H9 (cell line): ENCODE measurements at regions not wholly inside any gene's neighbourhood (a gene's known extent, or its start where the extent isn't known, plus 50 kb on each side); places are given as distances from the start of the nearest gene placed in this dataset.

Experiments
- DNase-seq: peaks from one replicate; pipeline ENCODE4 v3.0.0-alpha.2; 2017
- H2AFZ ChIP-seq: one replicate; pipeline ENCODE4 v1.6.1; 2013; ENCODE audit warnings: mild to moderate bottlenecking, low read length, control low read depth, moderate library complexity
- H2AK5ac ChIP-seq: 2 replicates; pipeline ENCODE4 v1.6.1; 2013; ENCODE audit warnings: low read length, control low read depth, mixed read lengths; ENCODE audit not compliant: insufficient read length
- H2BK120ac ChIP-seq: one replicate; pipeline ENCODE4 v1.6.1; 2013; ENCODE audit warnings: low read depth, mild to moderate bottlenecking, low read length, control low read depth, inconsistent platforms; ENCODE audit not compliant: poor library complexity, severe bottlenecking
- H2BK12ac ChIP-seq: 2 replicates; pipeline ENCODE4 v1.6.1; 2013; ENCODE audit warnings: low read length, control low read depth, mixed read lengths, low read depth; ENCODE audit not compliant: insufficient read length
- H2BK15ac ChIP-seq: 2 replicates; pipeline ENCODE4 v1.6.1; 2013; ENCODE audit warnings: low read depth, low read length, control low read depth
- H2BK20ac ChIP-seq: one replicate; pipeline ENCODE4 v1.6.1; 2013; ENCODE audit warnings: low read depth, mild to moderate bottlenecking, low read length, control low read depth, inconsistent platforms; ENCODE audit not compliant: poor library complexity, severe bottlenecking
- H2BK5ac ChIP-seq: 2 replicates; pipeline ENCODE4 v1.6.1; 2013; ENCODE audit warnings: low read length, control low read depth, mixed read lengths; ENCODE audit not compliant: insufficient read length
- H3K14ac ChIP-seq: 2 replicates; pipeline ENCODE4 v1.6.1; 2013; ENCODE audit warnings: low read length, control low read depth; ENCODE audit not compliant: insufficient read depth
- H3K18ac ChIP-seq: 2 replicates; pipeline ENCODE4 v1.6.1; 2013; ENCODE audit warnings: low read depth, mild to moderate bottlenecking, mixed read lengths, low read length, control low read depth; ENCODE audit not compliant: insufficient read length
- H3K23ac ChIP-seq: 2 replicates; pipeline ENCODE4 v1.6.1; 2013; ENCODE audit warnings: low read length, control low read depth, mixed read lengths, low read depth; ENCODE audit not compliant: insufficient read length
- H3K23me2 ChIP-seq: 2 replicates; pipeline ENCODE4 v1.6.1; 2013; ENCODE audit warnings: low read depth, mild to moderate bottlenecking, mixed read lengths, low read length, control low read depth; ENCODE audit not compliant: insufficient read length, poor library complexity, severe bottlenecking
- H3K27ac ChIP-seq: 2 replicates; pipeline ENCODE4 v1.5.1; 2013; ENCODE audit warnings: low read length, control low read depth, mixed read lengths, low read depth; ENCODE audit not compliant: insufficient read length
- H3K27me3 ChIP-seq: 2 replicates; pipeline ENCODE4 v1.6.1; 2013; ENCODE audit warnings: low read length, control low read depth, inconsistent platforms; ENCODE audit not compliant: insufficient read depth
- H3K4ac ChIP-seq: 2 replicates; pipeline ENCODE4 v1.6.1; 2013; ENCODE audit warnings: low read depth, mild to moderate bottlenecking, control low read depth, inconsistent platforms, low read length, moderate library complexity
- H3K4me1 ChIP-seq: 2 replicates; pipeline ENCODE4 v1.6.1; 2013; ENCODE audit warnings: low read length, control low read depth, inconsistent platforms; ENCODE audit not compliant: insufficient read depth
- H3K4me2 ChIP-seq: 2 replicates; pipeline ENCODE4 v1.6.1; 2013; ENCODE audit warnings: low read length, control low read depth, mixed read lengths; ENCODE audit not compliant: insufficient read length, insufficient read depth
- H3K56ac ChIP-seq: 2 replicates; pipeline ENCODE4 v1.6.1; 2013; ENCODE audit warnings: low read depth, mild to moderate bottlenecking, mixed read lengths, low read length, control low read depth; ENCODE audit not compliant: insufficient read length
- H3K79me1 ChIP-seq: 2 replicates; pipeline ENCODE4 v1.6.1; 2013; ENCODE audit warnings: low read depth, mild to moderate bottlenecking, moderate library complexity, low read length, control low read depth, inconsistent platforms; ENCODE audit not compliant: insufficient read depth, poor library complexity, severe bottlenecking
- H3K79me2 ChIP-seq: 2 replicates; pipeline ENCODE4 v1.6.1; 2013; ENCODE audit warnings: low read length, control low read depth, inconsistent platforms; ENCODE audit not compliant: insufficient read depth
- H3K9ac ChIP-seq: 2 replicates; pipeline ENCODE4 v1.6.1; 2013; ENCODE audit warnings: low read length, control low read depth, mixed read lengths; ENCODE audit not compliant: insufficient read length; ENCODE audit errors: extremely low read depth
- H3K9me3 ChIP-seq: one replicate; pipeline ENCODE4 v1.6.1; 2013; ENCODE audit warnings: low read depth, low read length, inconsistent platforms; ENCODE audit not compliant: control insufficient read depth
- H3T11ph ChIP-seq: one replicate; pipeline ENCODE4 v1.6.1; 2013; ENCODE audit warnings: mild to moderate bottlenecking, low read length, control low read depth, inconsistent platforms
- H4K20me1 ChIP-seq: one replicate; pipeline ENCODE4 v1.6.1; 2013; ENCODE audit not compliant: control insufficient read depth, insufficient read length, insufficient read depth
- H4K5ac ChIP-seq: 2 replicates; pipeline ENCODE4 v1.6.1; 2013; ENCODE audit warnings: low read depth, mild to moderate bottlenecking, mixed read lengths, low read length, control low read depth; ENCODE audit not compliant: insufficient read length
- H4K8ac ChIP-seq: replicated peaks from 2 replicates; pipeline ENCODE4 v1.6.1; 2013; ENCODE audit warnings: low read length, control low read depth, mixed read lengths, low read depth; ENCODE audit not compliant: insufficient read length
- H4K91ac ChIP-seq: 2 replicates; pipeline ENCODE4 v1.6.1; 2013; ENCODE audit warnings: low read depth, mild to moderate bottlenecking, moderate library complexity, mixed read lengths, low read length, control low read depth; ENCODE audit not compliant: insufficient read length
- H3K27ac Mint-ChIP-seq, 3 experiments: 2 replicates in 2 of 3; 3 replicates in 1 of 3; pipeline ENCODE4 v1.8.0; 2020 to 2021; ENCODE audit warnings: mixed read lengths in 3 of 3, mild to moderate bottlenecking in 1 of 3, moderate library complexity in 1 of 3
- H3K27me3 Mint-ChIP-seq: 2 replicates; pipeline ENCODE4 v1.8.0; 2021; ENCODE audit warnings: low read depth, mild to moderate bottlenecking, moderate library complexity, mixed read lengths
- H3K36me3 Mint-ChIP-seq, 3 experiments: 2 replicates in 2 of 3; 3 replicates in 1 of 3; pipeline ENCODE4 v1.8.0; 2020 to 2021; ENCODE audit warnings: low read depth in 3 of 3, mixed read lengths in 3 of 3; ENCODE audit not compliant: insufficient read depth in 1 of 3
- H3K4me1 Mint-ChIP-seq, 2 experiments: 2 replicates each; pipeline ENCODE4 v1.8.0; 2020; ENCODE audit warnings: mixed read lengths in 2 of 2
- H3K4me3 Mint-ChIP-seq, 2 experiments: 2 replicates in 1 of 2; 3 replicates in 1 of 2; pipeline ENCODE4 v1.8.0; 2020 to 2021; ENCODE audit warnings: mild to moderate bottlenecking in 2 of 2, mixed read lengths in 2 of 2, moderate library complexity in 1 of 2
- H3K9me3 Mint-ChIP-seq, 2 experiments: 2 replicates in 1 of 2; 3 replicates in 1 of 2; pipeline ENCODE4 v1.8.0; 2020; ENCODE audit warnings: mild to moderate bottlenecking in 2 of 2, mixed read lengths in 2 of 2, moderate library complexity in 1 of 2
- WGBS: extraction: QIAGEN DNeasy Blood & Tissue Kit; methylation state at CpG from one replicate; pipeline ENCODE4 v1.1.7; 2013; ENCODE audit warnings: missing lambda C conversion rate, low lambda C conversion rate, mixed read lengths; ENCODE audit not compliant: insufficient read length; ENCODE audit errors: extremely low coverage; 5-methylcytosine and 5-hydroxymethylcytosine counted together
- TF ChIP-seq, protein P1 (sequence below): fragments of 200-600 bp; sonication (generic); conservative IDR thresholded peaks from 3 replicates; pipeline ENCODE4 v1.8.0; 2021; ENCODE audit warnings: antibody characterized with exemption, mild to moderate bottlenecking

DNA sequence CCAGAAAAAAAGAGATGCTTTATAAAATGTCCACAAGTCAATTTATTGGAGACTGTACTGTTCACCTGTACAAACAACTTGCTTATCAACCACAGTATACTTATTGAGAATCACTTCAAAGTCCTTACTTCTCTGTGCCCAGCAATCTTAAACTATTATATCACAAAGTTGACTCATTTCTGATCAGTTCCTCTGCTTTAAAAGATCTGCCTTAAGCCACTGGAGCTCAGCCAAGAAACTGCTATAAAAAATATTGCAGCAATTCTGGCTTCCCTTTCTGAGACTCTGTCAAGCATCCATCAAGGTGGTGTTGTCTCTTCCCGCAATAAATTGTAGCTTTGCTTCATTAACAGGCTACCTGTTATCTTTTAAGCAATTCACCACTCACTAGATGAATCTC lies 375.2 kb upstream of the SPHKAP start:
- Histone ChIP-seq H3K56ac (no peak overlapping the region), H2BK12ac (no peak overlapping the region), H2BK20ac (no peak overlapping the region), H3K9me3 (no peaks in the 10 kb centered on the region), H2BK15ac (no peak overlapping the region), H3K23me2 (no peaks in the 10 kb centered on the region), H4K8ac (no peak overlapping the region), H2BK120ac (no peak overlapping the region), H4K5ac (no peak overlapping the region), H4K20me1 (no peaks in the 10 kb centered on the region), H3K79me1 (no peaks in the 10 kb centered on the region), H2AK5ac (no peak overlapping the region), H3T11ph (no peak overlapping the region), H3K4me1 (no peaks in the 10 kb centered on the region), H3K27me3 (no peaks in the 10 kb centered on the region), H4K91ac (no peak overlapping the region), H3K27ac (no peak overlapping the region), H3K4me2 (no peak overlapping the region), H2AFZ (no peak overlapping the region), H3K23ac (no peak overlapping the region), H3K9ac (no peak overlapping the region), H3K18ac (no peak overlapping the region), H3K4ac (no peak overlapping the region), H3K14ac (no peak overlapping the region), H3K79me2 (no peaks in the 10 kb centered on the region), H2BK5ac (no peak overlapping the region)
- Mint-ChIP-seq H3K4me3 (no peak overlapping the region), H3K36me3 (no peaks in the 10 kb centered on the region; a peak in 1 of 7 replicates), H3K27me3 (no peaks in the 10 kb centered on the region), H3K9me3 (no peaks in the 10 kb centered on the region), H3K27ac (no peak overlapping the region), H3K4me1 (no peaks in the 10 kb centered on the region)
- no CpG with 5 or more reads among the region's 1 CpG for WGBS
- DNase-seq: no peak
- TF ChIP-seq, protein P1, sequence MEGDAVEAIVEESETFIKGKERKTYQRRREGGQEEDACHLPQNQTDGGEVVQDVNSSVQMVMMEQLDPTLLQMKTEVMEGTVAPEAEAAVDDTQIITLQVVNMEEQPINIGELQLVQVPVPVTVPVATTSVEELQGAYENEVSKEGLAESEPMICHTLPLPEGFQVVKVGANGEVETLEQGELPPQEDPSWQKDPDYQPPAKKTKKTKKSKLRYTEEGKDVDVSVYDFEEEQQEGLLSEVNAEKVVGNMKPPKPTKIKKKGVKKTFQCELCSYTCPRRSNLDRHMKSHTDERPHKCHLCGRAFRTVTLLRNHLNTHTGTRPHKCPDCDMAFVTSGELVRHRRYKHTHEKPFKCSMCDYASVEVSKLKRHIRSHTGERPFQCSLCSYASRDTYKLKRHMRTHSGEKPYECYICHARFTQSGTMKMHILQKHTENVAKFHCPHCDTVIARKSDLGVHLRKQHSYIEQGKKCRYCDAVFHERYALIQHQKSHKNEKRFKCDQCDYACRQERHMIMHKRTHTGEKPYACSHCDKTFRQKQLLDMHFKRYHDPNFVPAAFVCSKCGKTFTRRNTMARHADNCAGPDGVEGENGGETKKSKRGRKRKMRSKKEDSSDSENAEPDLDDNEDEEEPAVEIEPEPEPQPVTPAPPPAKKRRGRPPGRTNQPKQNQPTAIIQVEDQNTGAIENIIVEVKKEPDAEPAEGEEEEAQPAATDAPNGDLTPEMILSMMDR: no peak
